ENCODE measurements at regions not wholly inside any gene's neighbourhood (a gene's known extent, or its start where the extent isn't known, plus 50 kb on each side); places are given as distances from the start of the nearest gene placed in this dataset.
A peak's percentile ranks its signal among the peaks of the same experiment; 100 is the strongest.
"Not testable (repeated sequence)": the region's sequence is repeated elsewhere in the genome, so short reads cannot be mapped to it uniquely, and the experiment has no call there.

- not testable (repeated sequence) for DNase-seq (ENCODE audit: low read depth)
Measured at GRCh38 chr4:3926271-3926670, 160.1 kb downstream of the ADRA2C start.

DNA sequence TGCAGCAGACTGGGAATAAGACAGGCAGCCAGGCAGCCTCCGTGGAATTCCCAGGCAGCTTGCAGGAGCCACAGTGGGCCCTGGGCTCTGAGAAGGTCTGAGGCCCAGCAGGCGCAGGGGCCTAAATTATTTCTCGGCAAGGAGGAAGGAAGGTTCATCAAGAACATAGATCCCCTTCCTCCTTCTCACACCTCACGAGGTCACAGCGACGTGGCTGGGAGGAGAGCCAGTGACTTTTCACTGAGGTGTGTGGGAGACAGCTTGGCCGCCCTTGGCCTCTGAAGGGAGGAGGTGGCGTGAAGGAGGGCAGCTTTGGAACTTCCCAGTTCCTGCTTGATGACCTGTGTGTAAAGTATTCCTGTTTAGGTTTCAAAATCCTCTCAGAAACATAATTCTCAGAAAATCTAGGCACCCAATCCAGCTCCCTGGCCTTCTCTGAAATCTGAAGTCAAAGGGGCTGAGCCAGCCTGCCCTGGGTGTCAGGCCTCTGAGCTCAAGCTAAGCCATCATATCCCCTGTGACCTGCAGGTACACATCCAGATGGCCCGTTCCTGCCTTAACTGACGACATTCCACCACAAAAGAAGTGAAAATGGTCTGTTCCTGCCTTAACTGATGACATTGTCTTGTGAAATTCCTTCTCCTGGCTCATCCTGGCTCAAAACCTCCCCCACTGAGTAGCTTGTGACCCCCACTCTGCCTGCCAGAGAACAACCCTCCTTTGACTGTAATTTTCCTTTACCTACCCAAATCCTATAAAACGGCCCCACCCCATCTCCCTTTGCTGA is 161.0 kb downstream of the ADRA2C start:
- DNase-seq (ENCODE audit: low read depth), result not testable (repeated sequence)

DNA sequence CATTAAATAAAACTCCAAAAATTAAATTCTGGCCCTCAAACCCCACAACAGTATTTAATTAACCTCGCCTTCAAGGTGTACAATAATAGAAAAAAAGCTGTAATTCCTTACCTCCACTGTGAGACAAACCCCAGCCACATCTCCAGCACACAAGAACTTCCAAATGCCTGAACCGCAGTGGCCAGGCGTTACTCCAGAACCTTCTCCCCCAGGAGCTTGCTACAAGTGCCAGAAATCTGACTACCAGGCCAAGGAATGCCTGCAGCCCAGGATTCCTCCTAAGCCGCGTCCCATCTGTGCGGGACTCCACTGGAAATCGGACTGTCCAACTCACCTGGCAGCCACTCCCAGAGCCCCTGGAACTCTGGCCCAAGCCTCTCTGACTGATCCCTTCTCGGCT is 163.2 kb downstream of the ADRA2C start:
- DNase-seq (ENCODE audit: low read depth), result not testable (repeated sequence)

- DNase-seq (ENCODE audit: low read depth), result not testable (repeated sequence)
Measured at GRCh38 chr4:3932734-3933133, 166.5 kb downstream of the ADRA2C start.

DNA sequence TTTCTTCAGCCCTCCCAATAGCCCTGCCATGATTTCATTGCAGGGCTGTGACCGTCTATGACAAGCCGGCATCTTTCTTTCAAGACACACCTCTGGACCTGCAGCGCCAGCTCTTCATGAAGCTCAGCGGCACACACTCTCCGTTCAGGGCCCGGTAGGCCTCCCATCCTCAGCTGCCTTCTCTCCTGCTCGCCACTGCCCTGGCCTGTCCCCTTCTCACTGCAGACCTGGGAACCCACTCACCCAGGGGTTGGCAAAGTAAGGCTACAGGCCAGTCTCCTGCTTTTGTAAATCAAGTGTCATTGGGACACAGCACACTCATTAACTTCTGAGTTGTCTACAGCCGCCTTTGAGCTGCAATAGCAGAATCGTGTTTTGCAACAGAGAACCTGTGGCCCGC is 169.2 kb downstream of the ADRA2C start:
- DNase-seq (ENCODE audit: low read depth), result not testable (repeated sequence)

- DNase-seq (ENCODE audit: low read depth), result no peak
Measured at GRCh38 chr4:3936184-3936583, 170.0 kb downstream of the ADRA2C start.

GRCh38 chr4:3937849-3938562 is 171.8 kb downstream of the ADRA2C start:
- DNase-seq (ENCODE audit: low read depth), result peak; percentile 82

DNA sequence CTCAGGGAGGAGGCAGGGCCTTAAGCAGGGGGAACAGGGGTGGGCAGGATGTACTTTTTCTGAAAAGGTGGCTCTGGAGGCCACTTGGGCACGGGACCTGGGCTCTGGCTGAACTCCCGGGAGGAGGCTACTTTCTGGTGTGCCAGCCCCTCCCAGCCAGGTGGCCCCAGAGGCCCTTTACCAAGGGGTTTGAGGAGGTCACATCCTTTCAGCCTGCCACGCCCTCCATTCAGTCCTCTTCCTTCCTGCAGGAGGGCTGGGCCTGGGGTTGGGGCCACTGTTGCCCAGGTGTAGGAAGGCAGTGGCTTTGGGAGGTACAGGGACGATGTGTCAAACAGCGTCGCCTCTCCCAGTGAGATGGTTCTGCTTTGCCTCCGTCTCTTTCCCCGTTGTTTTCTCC is 172.5 kb downstream of the ADRA2C start:
- not testable (repeated sequence) for DNase-seq (ENCODE audit: low read depth)

DNA sequence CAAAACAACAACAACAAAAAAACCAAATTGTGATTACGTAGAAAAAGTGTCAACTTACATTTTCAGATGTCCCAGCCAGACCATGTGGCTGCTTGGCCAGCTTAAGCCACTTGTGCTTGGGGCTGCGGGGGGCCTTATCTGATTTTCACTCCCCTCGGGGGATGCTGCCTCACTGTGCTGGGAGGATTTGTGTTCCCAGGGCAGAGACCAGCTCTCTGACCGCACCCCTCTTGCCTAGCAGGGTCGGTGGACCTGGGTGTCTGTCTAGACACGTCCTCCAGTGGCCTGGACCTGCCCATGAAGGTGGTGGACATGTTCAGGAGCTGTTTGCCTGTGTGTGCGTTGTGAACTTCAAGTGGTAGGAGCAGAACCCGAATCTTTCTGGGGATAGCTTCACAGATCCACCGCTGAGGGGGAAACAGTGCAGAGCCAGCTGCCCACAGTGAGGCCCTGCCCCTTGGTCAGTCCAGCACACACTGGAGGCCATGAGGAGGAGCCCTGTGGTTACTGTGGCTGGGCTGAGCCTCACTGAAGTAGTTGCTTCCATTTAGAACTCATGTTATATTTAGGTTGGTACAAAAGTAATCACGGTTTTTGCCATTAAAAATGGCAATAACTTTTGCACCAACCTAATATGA is 173.9 kb downstream of the ADRA2C start:
- not testable (repeated sequence) for DNase-seq (ENCODE audit: low read depth)

DNA sequence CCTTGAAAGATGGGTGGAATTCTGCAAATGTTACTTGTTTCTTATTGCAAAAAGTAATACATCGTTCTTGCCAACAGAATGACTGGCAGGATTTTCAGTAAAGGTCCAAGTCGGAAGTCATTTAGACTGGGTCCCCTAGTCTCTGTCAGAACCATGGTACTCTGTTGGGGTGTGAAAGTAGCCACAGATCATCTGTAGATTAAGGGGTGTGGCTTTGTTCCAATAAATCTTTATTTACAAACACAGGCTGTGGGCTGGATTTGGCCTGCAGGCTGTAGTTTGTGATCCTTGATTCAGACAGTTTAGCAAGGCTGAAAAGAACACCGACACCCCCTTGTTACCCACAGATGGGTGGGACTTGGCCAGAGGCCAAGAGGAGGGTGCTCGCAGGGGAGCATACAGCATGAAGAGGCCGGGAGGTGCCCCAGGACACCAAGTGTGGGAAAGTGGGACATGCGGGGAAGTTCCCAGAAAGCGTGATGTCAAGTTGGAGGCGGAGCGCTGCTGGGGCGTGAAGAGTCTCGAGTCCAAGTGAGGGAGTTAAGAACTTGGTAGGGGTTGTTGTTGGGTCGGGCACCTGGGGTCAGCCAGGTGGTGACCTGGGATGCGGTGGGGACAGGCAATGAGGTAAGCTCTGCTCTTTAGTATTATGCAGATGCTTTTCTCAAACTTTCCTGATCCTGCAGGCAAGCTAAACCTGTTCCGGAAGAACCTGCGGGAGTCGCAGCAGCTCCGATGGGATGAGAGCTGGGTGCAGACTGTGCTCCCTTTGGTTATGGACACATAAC is 175.7 kb downstream of the ADRA2C start:
- not testable (repeated sequence) for DNase-seq (ENCODE audit: low read depth)

GRCh38 chr4:3942569-3942971 is 176.4 kb downstream of the ADRA2C start:
- peak; percentile 60 for DNase-seq (ENCODE audit: low read depth)

DNA sequence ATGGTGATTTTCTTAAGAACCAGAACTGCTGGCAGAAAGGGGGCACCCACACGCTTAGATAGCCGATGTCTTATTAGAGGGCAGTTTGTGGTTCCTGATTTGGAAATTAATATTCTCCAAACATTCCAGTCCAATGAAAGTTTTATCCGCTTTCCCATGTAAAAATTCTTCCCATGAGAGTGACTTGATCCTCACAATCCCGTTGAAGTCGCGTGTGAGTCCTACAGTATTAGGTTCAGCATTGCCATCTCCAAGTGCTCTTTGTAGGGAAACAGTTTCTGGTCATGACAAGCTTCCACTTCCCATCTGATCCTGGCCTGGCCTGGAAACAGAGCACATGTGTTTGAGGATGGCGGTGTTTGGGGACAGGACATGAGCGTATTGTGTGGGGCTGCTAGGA is 176.9 kb downstream of the ADRA2C start:
- DNase-seq (ENCODE audit: low read depth), result not testable (repeated sequence)

GRCh38 chr4:3945511-3946290 is 179.5 kb downstream of the ADRA2C start:
- DNase-seq (ENCODE audit: low read depth), result no peak

DNA sequence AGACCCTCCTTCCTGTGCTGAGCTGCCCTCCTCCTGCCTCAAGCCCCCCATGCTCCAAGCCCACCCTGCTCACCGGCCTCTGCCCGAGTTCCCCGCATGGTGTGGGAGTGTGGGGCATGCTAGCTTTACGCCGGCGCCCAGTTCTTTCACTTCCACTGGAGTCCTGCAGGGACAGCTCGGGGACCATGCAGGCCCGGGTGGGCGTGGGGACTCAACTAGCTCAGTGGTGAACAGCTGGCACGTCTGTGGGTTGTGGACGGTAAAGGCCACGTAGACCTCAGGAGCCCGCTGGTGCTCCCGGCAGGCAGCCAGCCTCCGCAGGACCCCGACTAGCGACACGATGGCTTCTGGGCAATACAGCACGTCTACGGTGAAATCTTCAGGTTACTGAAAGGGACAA is 180.4 kb downstream of the ADRA2C start:
- DNase-seq (ENCODE audit: low read depth), result not testable (repeated sequence)

- not testable (repeated sequence) for DNase-seq (ENCODE audit: low read depth)
Measured at GRCh38 chr4:3947761-3948160, 181.6 kb downstream of the ADRA2C start.

DNA sequence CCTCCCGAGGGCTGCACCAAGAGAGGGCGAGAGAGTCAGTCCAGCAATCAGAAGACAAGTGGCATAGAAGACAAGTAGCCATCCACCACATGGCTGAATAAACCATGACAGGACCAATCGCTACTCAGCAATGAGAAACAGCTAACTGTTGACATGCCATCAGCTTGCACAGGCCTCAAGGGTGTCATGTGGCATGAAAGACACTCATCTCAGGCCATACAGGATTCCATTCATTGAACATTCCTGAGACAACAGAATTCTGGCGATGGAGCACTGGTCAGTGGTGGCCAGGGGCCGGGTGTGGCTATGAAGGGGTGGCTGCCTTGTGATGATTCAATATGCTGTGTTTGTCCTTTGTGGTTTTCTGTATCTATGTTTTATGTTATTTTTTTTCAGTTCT is 182.0 kb downstream of the ADRA2C start:
- DNase-seq (ENCODE audit: low read depth), result peak; percentile 32

DNA sequence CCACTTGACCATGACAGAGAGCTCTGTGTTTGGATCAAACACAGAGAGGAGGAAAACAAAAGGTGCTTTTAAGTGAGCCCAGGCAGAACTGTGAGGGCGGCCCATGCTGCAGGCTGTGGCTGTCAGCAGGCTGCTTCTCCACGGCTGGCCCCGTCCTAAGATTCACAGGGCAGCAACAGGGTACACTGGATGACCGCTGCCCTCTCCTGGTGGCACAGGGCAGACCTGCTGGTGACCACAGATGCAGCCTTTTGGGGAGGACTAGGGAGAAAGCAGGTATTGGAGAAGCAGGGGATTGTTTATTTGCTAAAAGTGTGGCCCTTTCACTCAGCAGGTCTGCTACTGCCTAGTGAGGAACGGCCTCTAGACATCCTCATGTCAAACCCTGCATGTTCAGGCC is 183.7 kb downstream of the ADRA2C start:
- not testable (repeated sequence) for DNase-seq (ENCODE audit: low read depth)

- DNase-seq (ENCODE audit: low read depth), result not testable (repeated sequence)
Measured at GRCh38 chr4:3952443-3953139, 186.4 kb downstream of the ADRA2C start.

DNA sequence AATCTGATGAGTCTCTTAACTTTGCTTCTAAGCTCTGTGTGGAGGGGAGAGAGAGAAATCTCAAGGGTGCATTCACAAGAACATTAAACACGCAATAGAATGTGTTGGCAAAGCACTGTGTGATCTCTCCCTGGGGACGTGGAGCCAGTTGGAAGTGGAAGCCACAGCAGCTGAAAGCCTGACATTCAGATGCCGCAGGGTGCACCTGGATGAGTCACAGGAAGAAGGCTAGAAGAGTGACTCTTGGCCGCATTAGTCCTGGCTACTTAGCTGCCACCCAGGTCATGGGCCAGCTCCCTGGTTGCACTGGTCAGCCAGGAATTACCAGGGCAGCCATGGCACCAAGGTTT is 186.9 kb downstream of the ADRA2C start:
- DNase-seq (ENCODE audit: low read depth), result not testable (repeated sequence)
